Muscle of leg (tissue), 3 donors: ENCODE measurements at regions not wholly inside any gene's neighbourhood (a gene's known extent, or its start where the extent isn't known, plus 50 kb on each side); places are given as distances from the start of the nearest gene placed in this dataset.

Experiments
- DNase-seq: peaks from one replicate; pipeline ENCODE4 v3.0.0; 2013
- H3K27ac ChIP-seq: one replicate; pipeline ENCODE4 v1.5.1; 2013; ENCODE audit warnings: mild to moderate bottlenecking, low read length, control low read depth
- H3K27me3 ChIP-seq: one replicate; pipeline ENCODE4 v1.6.1; 2013; ENCODE audit warnings: low read length; ENCODE audit not compliant: control insufficient read depth, insufficient read depth
- H3K36me3 ChIP-seq: one replicate; pipeline ENCODE4 v1.6.1; 2013; ENCODE audit warnings: low read length; ENCODE audit not compliant: control insufficient read depth, insufficient read depth
- H3K4me1 ChIP-seq: one replicate; pipeline ENCODE4 v1.6.1; 2013; ENCODE audit warnings: low read length; ENCODE audit not compliant: control insufficient read depth, insufficient read depth
- H3K4me3 ChIP-seq: one replicate; pipeline ENCODE4 v1.5.1; 2013; ENCODE audit warnings: low read length, control low read depth
- H3K9me3 ChIP-seq: replicated peaks from 2 replicates; pipeline ENCODE4 v1.6.1; 2013; ENCODE audit warnings: low read depth, low read length; ENCODE audit not compliant: control insufficient read depth
- WGBS: methylation state at CpG from one replicate; pipeline ENCODE4 v1.1.5; 2013; ENCODE audit warnings: missing lambda C conversion rate; ENCODE audit not compliant: insufficient coverage; 5-methylcytosine and 5-hydroxymethylcytosine counted together

- no peak overlapping the region for H3K27ac ChIP-seq
- DNase-seq, result peak; percentile 75
- WGBS, result no CpG with 5 or more reads among the region's 1 CpG
- peaks cover 63% of the 10 kb centered on the region for H3K4me1 ChIP-seq
- no peaks in the 10 kb centered on the region for H3K9me3 ChIP-seq
- H3K36me3 ChIP-seq, result no peaks in the 10 kb centered on the region
- H3K4me3 ChIP-seq, result no peak overlapping the region
- H3K27me3 ChIP-seq, result no peaks in the 10 kb centered on the region
Measured at GRCh38 chr2:42848265-42848664, 55.9 kb upstream of the HAAO start.

- 88% methylated on average over 5 of the region's 9 CpGs for WGBS
- H3K27ac ChIP-seq, result no peak overlapping the region
- DNase-seq, result no peak
- no peak overlapping the region for H3K4me3 ChIP-seq
- no peaks in the 10 kb centered on the region for H3K9me3 ChIP-seq
- H3K36me3 ChIP-seq, result no peaks in the 10 kb centered on the region
- H3K4me1 ChIP-seq, result peaks cover 63% of the 10 kb centered on the region
- no peaks in the 10 kb centered on the region for H3K27me3 ChIP-seq
Measured at GRCh38 chr2:42847596-42848151, 55.3 kb upstream of the HAAO start.

- Histone ChIP-seq H3K27ac (peak overlapping the region; percentile 20), H3K9me3 (no peaks in the 10 kb centered on the region), H3K36me3 (no peaks in the 10 kb centered on the region), H3K4me3 (no peak overlapping the region), H3K27me3 (no peaks in the 10 kb centered on the region), H3K4me1 (peaks cover 67% of the 10 kb centered on the region)
- DNase-seq, result no peak
- WGBS, result 80% methylated on average over 5 of the region's 9 CpGs
Measured at GRCh38 chr2:42846932-42847595, 54.7 kb upstream of the HAAO start.

GRCh38 chr2:42846026-42846425 lies 53.6 kb upstream of the HAAO start:
- H3K9me3 ChIP-seq, result no peaks in the 10 kb centered on the region
- peak overlapping the region; percentile 86 for H3K27ac ChIP-seq
- no peaks in the 10 kb centered on the region for H3K36me3 ChIP-seq
- no peaks in the 10 kb centered on the region for H3K27me3 ChIP-seq
- H3K4me1 ChIP-seq, result peaks cover 70% of the 10 kb centered on the region
- no peak overlapping the region for H3K4me3 ChIP-seq
- WGBS, result 35% methylated on average over 2 of the region's 8 CpGs
- no peak for DNase-seq

GRCh38 chr2:42844901-42845821 lies 52.8 kb upstream of the HAAO start:
- peak; percentile 87 for DNase-seq
- Histone ChIP-seq H3K27me3 (no peaks in the 10 kb centered on the region), H3K4me3 (no peak overlapping the region), H3K4me1 (peaks cover 71% of the 10 kb centered on the region), H3K27ac (peak overlapping the region; percentile 86), H3K36me3 (no peaks in the 10 kb centered on the region), H3K9me3 (no peaks in the 10 kb centered on the region)
- 20% methylated on average over 10 of the region's 20 CpGs for WGBS

- WGBS, result 83% methylated on average over 3 of the region's 5 CpGs
- DNase-seq, result no peak
- no peaks in the 10 kb centered on the region for H3K36me3 ChIP-seq
- no peaks in the 10 kb centered on the region for H3K27me3 ChIP-seq
- H3K4me3 ChIP-seq, result no peak overlapping the region
- H3K9me3 ChIP-seq, result no peaks in the 10 kb centered on the region
- H3K27ac ChIP-seq, result peak overlapping the region; percentile 86
- peaks cover 70% of the 10 kb centered on the region for H3K4me1 ChIP-seq
Measured at GRCh38 chr2:42844366-42844765, 52.0 kb upstream of the HAAO start.

- Histone ChIP-seq H3K9me3 (no peaks in the 10 kb centered on the region), H3K27me3 (no peaks in the 10 kb centered on the region), H3K36me3 (no peaks in the 10 kb centered on the region), H3K4me3 (no peak overlapping the region), H3K27ac (no peak overlapping the region), H3K4me1 (peaks cover 67% of the 10 kb centered on the region)
- no peak for DNase-seq
Measured at GRCh38 chr2:42843611-42844010, 51.2 kb upstream of the HAAO start.

- Histone ChIP-seq H3K9me3 (no peaks in the 10 kb centered on the region), H3K36me3 (no peaks in the 10 kb centered on the region), H3K27me3 (no peaks in the 10 kb centered on the region), H3K4me1 (peaks cover 62% of the 10 kb centered on the region), H3K27ac (peak overlapping the region; percentile 20), H3K4me3 (no peak overlapping the region)
- no peak for DNase-seq
- no CpG with 5 or more reads among the region's 6 CpGs for WGBS
Measured at GRCh38 chr2:42843131-42843530, 50.7 kb upstream of the HAAO start.

- Histone ChIP-seq H3K27ac (peak overlapping the region; percentile 40), H3K4me3 (no peak overlapping the region), H3K36me3 (no peaks in the 10 kb centered on the region), H3K4me1 (peaks cover 57% of the 10 kb centered on the region), H3K9me3 (no peaks in the 10 kb centered on the region), H3K27me3 (no peaks in the 10 kb centered on the region)
- peak; percentile 85 for DNase-seq
- WGBS, result 28% methylated on average over 2 of the region's 4 CpGs
Measured at GRCh38 chr2:42842466-42842865, 50.1 kb upstream of the HAAO start.
